Retina (tissue), 1 donor: ENCODE measurements at regions not wholly inside any gene's neighbourhood (a gene's known extent, or its start where the extent isn't known, plus 50 kb on each side); places are given as distances from the start of the nearest gene placed in this dataset.
A peak's percentile ranks its signal among the peaks of the same experiment; 100 is the strongest.
"Not testable (repeated sequence)": the region's sequence is repeated elsewhere in the genome, so short reads cannot be mapped to it uniquely, and the experiment has no call there.

Experiments
- DNase-seq: peaks from one replicate; pipeline ENCODE4 v3.0.0-alpha.2; 2016

- no peak for DNase-seq
Observed at GRCh38 chr2:48228345-48228684, 86.2 kb upstream of the FOXN2 start.

- DNase-seq = no peak
Observed at GRCh38 chr2:48229063-48229462, 85.4 kb upstream of the FOXN2 start.

- no peak for DNase-seq
Observed at GRCh38 chr2:48230834-48231233, 83.6 kb upstream of the FOXN2 start.

DNA sequence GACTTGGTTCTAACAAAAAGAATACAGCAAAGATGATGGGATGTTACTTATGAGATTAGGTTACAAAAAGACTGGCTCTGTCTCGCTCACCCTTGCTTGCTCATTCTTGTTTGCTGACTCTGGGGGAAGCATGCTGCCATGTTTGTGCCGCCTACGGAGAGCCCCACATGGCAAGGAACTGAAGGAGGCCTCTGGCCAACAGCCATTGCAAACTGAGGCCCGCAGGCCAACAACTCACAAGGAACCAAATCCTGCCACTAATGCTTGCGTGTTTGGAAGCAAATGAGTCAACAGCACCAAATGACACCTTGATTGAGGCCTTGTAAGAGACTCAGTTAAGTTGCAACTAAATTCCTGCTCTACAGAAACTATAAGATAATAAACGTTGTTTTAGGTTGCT is 82.1 kb upstream of the FOXN2 start:
- no peak for DNase-seq

GRCh38 chr2:48233005-48233404 is 81.5 kb upstream of the FOXN2 start:
- DNase-seq = no peak

- DNase-seq = not testable (repeated sequence)
Observed at GRCh38 chr2:48233824-48234223, 80.7 kb upstream of the FOXN2 start.

- no peak for DNase-seq
Observed at GRCh38 chr2:48235076-48235475, 79.4 kb upstream of the FOXN2 start.

GRCh38 chr2:48238381-48238780 is 76.1 kb upstream of the FOXN2 start:
- no peak for DNase-seq

GRCh38 chr2:48240912-48241311 is 73.6 kb upstream of the FOXN2 start:
- DNase-seq = no peak

GRCh38 chr2:48247206-48247605 is 67.3 kb upstream of the FOXN2 start:
- DNase-seq = no peak

DNA sequence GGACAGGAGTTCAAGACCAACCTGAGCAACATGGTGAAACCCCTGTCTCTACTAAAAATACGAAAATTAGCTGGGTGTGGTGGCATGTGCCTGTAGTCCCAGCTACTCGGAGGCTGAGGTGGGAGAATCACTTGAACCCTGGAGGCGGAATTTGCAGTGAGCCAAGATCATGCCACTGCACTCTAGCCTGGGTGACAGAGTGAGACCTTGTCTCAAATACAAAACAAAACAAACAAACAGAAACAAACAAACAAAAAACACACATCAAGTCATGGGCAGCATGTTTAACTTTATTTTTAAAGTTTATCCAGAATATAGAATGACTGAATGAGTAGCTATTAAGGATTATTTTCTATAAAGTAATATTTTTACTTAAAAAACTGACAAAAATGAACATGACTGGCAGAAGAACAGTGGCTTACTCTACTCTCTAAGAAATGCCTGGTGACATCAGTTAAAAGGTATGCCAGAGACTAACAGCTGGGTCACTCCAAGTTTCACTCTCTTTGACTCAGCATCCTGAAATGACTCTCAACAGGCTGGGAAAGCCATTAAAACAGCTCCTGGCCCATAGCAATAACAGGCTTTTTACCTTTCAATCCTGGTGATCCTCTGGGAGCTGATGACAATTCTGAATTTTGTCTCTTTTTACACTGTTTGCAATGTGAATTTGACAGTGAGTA is 66.1 kb upstream of the FOXN2 start:
- DNase-seq = peak; percentile 8

- no peak for DNase-seq
Observed at GRCh38 chr2:48249025-48249424, 65.5 kb upstream of the FOXN2 start.

- DNase-seq = no peak
Observed at GRCh38 chr2:48249631-48250473, 64.6 kb upstream of the FOXN2 start.

DNA sequence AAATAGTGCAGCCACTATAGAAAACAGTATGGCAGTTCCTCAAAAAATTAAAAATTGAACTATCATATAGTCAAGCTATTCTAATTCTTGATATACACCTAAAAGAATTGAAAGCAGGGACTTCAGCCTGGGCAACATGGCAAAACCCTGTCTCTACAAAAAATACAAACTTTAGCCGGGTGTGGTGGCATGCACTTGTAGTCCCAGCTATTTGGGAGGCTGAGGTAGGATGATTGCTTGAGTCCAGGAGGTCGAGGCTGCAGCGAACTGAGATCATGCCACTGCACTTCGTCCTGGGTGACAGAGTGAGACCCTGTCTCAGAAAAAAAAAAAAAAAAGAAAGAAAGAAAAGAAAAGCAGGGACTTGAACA is 64.0 kb upstream of the FOXN2 start:
- DNase-seq = no peak

- no peak for DNase-seq
Observed at GRCh38 chr2:48250943-48251342, 63.5 kb upstream of the FOXN2 start.

GRCh38 chr2:48251437-48252148 is 62.9 kb upstream of the FOXN2 start:
- DNase-seq = no peak

GRCh38 chr2:48253301-48253700 is 61.2 kb upstream of the FOXN2 start:
- no peak for DNase-seq

DNA sequence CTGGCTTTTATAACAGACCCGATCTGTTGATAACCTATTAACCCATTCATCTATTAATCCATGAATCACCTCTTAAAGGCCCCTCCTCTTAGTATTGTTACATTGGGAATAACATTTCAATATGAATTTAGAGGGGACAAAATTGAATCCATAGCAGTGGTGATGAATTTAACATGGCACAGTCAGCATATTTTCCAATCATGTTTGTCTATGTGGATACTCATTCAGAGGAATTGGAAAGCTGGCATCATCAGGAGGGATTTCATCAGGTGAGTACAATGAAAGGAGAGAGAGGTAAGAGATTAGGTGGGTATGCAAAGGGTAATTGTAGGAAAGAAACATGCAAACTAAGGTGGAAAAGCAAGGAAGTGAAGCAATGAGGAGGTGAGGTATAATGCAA is 59.6 kb upstream of the FOXN2 start:
- no peak for DNase-seq

GRCh38 chr2:48257456-48257855 is 57.0 kb upstream of the FOXN2 start:
- DNase-seq = no peak

- no peak for DNase-seq
Observed at GRCh38 chr2:48258481-48259149, 55.9 kb upstream of the FOXN2 start.

DNA sequence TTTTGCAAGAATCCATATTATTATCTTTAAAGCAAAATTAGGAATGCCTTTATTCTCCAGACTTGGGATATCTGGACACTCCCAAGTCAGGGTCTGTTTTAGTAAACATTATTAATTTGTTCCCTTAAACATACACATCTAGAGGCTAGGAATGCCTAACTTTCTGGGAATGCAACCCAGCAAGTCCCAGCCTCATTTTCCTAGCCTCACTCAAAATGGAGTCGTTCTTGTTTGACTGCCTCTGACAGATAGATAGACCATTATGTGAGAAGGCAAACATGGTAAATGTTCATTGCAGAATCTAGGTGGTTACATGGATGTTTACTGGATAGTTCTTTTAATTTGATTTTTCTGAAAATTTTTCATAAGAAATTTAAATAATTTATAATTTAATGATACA is 54.7 kb upstream of the FOXN2 start:
- no peak for DNase-seq

DNA sequence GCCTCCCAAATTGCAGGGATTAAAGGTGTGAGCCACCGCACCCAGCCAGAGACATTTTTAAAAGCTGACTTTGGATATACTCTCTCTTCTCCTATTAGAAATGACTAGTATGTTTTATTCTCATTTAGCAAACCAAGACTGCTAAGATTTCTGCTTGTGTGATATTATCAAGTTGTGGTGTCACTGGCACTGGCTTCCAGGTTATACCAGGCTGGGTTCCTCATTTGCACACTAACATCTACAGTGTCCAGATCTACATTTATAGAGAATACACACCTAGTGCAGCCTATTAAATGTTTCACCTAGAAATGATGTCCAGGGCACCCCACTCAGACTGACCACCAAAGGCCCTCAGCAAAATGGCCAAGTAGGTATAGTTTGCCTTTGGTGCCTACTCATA is 49.9 kb upstream of the FOXN2 start:
- no peak for DNase-seq
